Activated CD4-positive, alpha-beta T cell treated with anti-CD3 and anti-CD28 coated beads, Interleukin-2, amount 50 U/mL, for 16 hours (primary cell): ENCODE measurements at regions not wholly inside any gene's neighbourhood (a gene's known extent, or its start where the extent isn't known, plus 50 kb on each side); places are given as distances from the start of the nearest gene placed in this dataset.
"Not testable (repeated sequence)": the region's sequence is repeated elsewhere in the genome, so short reads cannot be mapped to it uniquely, and the experiment has no call there.

ENCODE experiments used
- DNase-seq: peaks from one replicate; pipeline ENCODE4 v3.0.0-alpha.2; 2020

DNA sequence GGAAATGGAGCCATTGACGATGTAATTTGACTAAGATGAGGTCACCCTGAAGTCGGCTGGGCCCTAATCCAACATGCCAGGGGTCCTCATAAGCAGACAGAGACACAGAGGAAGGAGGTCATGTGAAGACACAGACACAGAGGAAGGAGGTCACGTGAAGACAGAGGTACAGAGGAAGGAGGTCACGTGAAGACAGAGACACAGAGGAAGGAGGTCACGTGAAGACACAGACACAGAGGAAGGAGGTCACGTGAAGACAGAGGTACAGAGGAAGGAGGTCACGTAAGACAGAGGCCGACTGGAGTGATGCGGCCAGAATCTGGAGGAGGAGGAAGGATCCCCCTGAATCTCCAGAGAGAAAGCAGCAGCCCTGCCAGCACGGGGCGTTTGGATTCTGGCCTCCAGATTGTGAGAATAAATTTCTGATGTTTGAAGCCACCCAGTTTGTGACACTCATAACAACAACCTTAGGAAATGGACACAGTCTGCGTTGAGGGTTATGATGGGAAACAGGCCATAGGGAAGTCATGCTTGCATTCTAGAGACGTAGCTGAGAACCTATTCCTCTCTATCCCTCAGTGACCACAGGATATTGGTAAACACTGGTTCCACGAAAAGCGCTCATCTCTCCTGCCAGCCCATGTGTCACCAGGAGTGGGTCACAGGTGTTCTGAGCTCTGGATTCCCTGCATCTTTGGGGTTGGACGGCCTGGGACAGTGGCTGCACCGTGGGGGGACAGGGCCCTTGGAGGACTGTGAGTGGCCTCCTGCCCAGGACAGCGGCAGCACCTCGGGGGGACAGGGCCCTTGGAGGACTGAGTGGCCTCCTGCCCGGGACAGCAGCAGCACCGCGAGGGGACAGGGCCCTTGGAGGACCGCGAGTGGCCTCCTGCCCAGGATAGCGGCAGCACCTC is 108.5 kb downstream of the SOX1 start:
- no peak for DNase-seq

DNA sequence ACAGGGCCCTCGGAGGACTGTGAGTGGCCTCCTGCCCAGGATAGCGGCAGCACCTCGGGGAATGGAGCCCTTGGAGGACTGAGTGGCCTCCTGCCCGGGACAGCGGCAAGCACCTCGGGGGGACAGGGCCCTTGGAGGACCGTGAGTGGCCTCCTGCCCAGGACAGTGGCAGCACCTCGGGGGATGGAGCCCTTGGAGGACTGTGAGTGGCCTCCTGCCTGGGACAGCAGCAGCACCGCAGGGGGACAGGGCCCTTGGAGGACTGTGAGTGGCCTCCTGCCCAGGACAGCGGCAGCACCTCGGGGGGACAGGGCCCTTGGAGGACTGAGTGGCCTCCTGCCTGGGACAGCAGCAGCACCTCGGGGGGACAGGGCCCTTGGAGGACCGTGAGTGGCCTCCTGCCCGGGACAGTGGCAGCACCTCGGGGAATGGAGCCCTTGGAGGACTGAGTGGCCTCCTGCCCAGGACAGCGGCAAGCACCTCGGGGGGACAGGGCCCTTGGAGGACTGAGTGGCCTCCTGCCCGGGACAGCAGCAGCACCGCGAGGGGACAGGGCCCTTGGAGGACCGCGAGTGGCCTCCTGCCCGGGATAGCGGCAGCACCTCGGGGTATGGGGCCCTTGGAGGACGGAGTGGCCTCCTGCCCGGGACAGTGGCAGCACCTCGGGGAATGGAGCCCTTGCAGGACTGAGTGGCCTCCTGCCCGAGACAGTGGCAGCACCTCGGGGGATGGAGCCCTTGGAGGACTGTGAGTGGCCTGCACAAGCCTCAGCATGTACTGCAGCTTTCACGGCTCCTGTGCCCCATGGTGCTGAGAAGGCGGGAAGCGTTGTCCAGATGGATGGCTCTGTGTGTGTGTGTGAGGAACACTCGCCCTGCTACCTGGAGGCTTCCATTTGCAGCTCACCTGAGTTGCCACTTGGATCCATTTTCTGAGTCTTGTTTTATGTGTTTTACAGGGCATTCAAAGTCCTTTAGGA is 109.5 kb downstream of the SOX1 start:
- DNase-seq = not testable (repeated sequence)

DNA sequence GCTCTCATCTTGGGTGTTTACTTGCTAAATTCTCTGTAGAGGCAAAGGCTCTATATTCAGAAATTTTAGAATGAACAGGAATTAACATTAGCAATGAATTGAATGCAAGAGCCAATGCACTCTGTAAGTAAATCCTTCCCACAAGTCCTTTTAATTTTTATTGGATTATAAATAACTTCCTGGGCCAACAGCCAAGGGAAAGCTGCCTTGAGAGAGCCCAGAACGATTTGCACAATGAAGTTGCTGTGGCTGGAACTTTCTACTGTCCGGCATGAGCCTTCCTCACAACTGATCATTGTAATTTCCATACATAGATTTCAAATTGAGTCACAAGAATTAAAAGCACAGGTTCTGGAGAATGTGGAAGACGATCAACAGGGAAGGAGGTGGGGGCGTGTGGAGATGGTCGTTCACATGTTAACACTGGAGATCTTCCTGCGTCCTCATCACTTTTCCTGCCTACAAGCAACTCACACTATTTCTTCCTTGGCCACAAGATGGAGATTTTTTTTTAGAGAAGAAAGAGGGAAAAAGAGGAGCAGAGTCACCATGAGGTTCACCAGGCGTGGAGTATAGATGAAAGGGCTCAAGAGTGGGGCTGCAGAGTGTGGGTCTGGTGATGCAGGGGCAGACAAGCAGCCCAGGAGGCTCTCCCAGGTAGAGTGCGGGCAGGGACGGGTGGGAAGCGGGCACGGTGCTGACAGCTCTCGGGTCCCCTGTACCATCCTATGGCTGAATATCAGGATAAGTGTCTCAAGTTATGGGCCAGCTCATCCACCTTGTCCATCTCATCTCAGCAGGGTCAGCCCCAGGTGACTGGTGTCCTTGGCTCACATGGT is 110.7 kb downstream of the SOX1 start:
- no peak for DNase-seq

DNA sequence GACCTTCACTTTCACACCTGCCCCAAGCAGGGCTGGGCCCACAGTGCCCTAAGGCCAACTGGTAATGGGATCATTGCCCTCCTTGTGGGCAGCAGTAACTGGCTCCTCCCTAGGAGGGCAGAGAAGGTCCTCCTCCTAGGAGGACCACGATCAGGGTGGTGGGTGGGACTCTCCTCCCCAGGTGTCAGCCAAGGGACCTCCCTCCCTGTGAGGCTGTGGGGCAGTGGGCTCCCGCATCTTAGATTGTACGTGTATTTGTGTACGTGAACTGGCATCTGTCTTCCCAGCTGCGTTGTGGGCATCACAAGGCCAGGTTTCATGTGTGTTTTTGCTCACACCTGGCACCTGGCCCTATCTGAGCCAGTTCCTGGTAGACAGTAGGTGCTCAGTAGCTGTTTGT is 111.8 kb downstream of the SOX1 start:
- no peak for DNase-seq

DNA sequence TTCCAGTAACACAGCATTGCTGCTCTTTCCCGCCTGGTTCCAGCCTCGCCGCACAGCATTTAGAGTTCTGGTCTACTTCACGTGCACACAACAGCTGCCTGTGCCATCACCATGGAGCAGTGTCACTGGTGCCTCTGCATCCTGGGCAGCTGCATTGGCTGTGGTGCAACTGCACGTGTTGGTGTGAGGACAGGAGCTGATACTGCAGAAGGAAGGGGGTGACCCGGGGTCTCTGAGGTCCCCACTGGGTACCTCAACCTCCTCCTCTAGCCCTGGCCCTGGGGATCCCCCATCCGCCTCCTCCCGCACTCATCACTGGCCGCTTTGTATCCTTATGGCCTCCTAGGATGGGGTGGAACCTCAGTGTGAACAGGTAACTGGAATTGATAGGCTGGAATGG is 112.5 kb downstream of the SOX1 start:
- no peak for DNase-seq

DNA sequence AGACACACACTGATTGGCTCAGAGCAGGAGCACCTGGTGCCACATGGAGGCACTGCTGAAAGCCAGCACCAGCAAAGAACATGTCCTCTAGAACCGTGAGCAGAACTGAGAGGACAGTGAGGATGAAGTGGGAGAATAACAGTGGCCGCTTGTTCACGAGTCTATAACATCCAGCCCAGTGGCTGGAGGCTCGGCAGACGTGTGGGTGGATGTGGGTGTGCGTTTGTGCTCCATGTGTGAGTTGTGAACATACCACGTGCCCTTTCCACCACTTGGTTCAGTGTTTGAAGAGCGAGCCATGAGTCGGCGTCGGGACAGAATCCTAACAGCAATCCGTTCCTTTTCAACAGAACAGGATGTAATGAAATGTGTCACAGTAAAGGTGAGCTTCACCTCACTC is 113.0 kb downstream of the SOX1 start:
- DNase-seq = no peak

DNA sequence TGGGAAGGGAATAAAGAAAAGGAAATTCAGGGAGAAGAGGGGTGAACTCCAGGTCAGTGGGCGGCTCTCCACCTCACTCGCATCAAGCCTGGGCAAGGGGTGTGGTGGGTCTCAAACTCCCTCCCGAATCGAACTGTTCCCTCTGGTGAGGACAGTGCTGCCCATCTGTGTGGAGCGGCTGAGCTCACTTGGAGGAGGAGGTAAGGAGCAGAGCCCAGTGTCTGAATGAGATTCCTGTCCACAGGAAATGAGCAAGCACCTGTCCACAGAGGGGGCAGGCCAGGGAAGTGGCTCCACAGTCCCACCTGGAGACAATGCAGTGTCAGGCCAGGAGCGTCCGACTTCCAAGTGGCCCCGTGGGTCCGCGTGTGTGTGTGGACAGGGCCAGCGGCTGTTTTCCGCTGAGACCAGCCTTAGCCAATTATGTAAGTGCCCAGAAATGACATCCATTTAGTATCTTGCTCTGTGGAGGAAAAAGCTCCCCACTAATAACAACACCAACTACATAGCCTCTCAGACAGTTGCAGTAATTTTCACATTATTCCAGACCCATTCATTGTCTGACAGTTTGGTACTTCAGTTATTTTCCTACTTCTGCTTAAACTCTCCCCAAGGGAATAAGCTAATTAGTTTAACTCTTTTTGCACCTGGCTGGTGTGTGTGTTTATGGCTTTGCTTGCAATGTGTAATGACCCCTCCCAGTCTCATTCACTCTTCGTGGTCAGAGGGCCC is 114.6 kb downstream of the SOX1 start:
- no peak for DNase-seq

DNA sequence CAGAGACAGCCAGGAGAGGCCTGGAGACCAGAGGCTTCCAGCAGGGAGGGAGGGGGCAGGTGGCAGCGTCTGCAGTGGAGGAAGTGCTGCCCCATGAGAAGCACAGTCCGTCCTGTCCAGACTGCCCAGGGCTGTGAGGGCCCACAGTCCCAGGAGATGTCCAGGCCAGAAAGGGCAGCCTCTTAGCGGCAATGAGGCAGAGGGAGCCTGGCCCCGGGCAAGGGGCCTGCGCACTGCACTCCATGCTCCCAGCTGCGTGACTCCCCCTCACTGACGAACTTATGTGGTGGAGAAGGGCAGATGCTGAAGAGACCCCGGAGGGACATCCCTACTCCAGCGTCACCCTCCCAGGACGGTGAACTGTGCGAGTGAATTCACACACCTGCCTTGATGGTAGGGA is 115.3 kb downstream of the SOX1 start:
- no peak for DNase-seq

DNA sequence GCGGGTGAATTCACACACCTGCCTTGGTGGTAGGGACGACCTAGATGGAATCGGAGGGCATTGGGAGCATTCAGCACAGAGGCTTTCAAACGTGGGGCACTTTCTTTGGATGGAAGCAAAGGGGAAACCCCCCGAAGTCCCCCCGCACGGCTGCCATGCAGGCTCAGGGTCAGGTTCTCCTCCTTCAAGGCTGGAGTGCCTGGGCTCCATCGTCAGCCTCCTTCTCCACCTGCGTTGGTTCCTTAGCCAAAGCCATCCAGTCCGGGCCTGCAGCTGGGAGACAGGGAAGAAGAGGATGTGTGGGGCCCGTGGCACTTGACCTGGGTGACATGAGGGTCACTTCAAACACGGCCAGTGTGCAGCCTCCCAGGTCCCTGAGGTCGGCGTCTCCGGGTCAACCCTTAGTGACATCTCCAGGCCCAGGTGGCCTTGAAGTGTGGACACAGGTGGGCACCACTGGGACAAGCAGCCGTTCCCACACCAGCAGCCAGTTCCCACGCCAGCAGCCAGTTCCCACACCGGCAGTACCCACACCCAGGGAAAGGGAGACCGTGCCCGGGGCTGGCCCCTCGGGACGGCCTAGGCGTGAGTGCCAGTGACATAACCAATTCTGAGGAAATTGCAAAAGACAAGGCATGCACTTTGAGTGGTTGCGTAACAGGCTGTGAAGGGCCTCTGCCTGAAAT is 116.0 kb downstream of the SOX1 start:
- no peak for DNase-seq

DNA sequence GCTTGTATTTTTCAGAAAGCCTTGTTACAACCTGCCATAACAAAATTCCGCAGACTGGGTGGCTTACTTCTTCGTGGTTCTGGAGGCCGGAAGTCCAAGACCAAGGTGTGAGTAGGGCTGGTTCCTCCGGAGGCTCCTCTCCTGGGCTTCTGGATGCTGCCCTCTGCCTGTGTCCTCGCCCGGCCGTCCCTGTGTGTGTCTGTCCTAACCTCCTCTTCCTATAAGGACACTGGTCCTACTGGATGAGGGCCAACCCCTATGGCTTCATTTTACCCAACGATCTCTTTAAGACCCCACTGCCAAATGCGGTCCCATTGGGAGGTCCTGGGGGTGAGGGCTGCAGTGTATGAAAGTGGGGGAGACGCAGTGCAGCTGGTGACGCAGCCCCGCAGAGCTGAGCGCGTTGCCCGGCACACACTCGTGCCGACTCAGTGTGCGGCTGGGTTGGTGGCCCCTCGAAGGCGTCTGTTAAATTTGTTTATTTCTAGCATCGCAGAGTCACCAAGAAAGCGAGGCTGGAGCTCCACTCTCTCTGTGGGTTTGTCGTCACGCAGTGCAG is 116.7 kb downstream of the SOX1 start:
- no peak for DNase-seq

DNA sequence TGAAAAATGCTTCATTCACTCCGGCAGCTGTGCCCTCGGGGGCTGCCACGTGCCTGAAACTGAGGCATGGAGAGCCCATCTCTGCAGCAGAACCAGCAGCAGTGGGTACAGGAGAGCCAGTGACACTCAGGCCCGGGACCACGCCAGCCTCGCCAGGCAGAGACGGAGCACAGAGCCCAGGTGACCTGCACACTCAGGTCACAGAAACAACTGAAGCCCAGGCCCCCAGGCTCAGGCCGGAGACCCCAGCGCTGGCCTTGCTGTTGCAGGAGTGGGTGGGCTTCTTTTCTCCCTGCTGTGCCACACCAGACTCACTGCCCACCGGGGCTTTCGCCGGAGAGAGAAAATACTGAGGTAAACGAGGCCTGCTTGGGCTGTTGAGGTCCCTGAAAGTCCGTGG is 117.3 kb downstream of the SOX1 start:
- DNase-seq = no peak

DNA sequence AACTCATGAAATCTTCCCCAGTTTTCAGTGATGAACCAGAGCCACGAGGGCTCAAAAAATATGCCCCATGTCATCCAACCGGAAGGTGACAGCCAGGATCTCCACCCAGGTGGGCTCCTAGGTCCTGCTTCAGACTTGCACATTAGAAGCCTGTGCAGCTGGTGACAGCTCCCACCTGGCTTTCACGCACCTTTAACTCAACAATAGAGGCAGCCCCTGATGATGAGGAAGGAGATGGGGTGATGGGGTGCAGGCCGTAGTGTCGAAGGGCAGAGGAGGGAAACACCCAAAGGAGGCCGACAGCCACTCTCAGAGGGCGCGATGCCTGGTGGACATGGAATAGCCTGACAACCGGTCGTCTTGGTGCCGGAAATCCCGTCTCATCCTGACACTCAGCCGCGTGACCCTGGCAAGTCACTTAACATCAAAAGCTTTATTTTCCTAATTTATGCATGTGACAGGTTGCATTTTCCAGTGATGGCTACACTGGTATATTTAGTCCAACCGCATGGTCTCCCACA is 118.0 kb downstream of the SOX1 start:
- DNase-seq = no peak

DNA sequence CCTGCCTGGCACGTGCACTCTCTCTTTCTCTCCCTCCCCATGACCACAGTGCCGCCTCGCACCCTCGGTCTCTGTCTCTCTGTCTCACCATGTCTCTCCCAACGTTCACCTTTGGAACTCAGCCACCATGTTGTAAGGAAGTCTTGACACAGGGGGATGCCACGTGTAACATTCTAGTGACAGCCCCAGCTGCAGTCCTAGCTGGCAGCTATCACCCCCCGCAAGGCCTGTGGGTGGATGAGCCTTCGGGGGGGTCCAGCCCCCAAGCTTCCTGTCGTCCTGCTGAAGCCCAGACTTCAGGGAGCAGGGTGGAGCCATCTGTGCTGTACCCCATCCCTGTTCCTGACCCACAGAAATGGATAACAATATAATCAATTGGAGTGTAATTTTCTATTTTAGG is 118.5 kb downstream of the SOX1 start:
- DNase-seq = no peak

DNA sequence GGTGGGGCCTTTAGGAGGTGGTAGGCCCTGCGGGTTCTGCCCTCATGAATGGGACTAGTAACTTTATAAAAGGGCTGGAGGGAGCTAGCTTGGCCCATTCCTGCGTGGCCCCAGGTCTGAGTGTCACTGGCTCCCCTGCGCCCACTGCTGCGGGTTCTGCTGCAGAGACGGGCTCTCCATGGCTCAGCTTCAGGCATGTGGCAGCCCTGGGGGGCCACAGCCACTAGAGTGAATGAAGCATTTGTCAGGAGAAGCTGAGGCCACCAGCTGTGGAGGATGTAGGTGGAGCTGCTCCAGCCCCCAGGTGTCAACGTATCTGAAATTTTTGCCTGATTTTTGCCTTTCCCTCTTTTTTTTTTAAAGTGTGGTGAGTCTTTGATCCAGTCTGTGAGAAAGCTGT is 119.1 kb downstream of the SOX1 start:
- DNase-seq = no peak

DNA sequence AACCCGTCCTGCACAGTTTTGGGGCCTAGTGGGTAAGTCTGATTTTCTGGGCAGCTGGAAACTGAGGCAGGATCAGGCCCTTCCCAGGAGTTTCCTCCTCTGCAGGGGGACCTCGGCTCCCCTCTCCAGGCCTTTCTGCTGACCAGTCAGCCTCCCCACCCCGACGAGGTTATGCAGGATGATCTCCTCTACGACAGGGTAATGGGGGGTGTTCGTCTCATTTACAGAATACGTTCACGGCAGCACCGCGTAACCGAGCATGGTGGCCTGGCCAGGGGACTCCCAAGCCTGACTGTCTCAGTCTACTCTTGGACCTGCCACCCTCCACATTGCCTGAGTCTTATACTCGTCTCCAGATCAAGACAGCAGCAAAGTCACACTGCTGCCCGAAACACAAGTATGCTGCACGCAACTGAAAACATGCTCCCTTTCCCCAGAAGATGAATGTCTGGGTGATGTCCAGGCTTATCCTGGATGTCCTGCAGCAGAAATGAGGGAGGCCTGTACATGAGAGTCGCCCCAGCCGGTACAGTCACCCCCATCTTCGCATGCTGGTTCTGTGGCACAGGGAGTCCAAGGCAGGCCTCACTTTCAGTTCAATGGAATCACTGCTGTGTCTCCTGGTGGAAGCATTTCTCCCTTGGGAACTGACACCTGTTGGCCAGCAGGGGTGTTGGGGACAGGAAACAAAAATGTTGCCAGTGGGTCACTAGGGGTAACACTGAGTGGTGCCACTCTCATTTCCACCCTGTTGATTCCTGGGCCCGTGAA is 120.8 kb downstream of the SOX1 start:
- DNase-seq = no peak

DNA sequence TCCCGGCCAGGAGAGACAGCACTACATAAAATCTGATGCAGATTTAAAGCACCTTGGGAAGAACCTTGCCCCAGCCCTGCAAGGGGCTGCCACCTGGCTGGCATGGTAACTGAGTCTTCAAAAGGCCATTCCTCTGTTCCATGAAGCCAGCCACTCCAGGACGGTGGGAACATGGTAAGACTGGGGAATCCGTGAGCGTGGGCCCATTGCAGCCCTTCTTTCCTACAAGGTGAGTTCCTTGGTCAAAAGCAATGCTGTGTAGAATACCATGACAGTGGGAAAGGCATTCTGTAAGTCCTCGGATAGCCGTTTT is 121.3 kb downstream of the SOX1 start:
- DNase-seq = no peak

DNA sequence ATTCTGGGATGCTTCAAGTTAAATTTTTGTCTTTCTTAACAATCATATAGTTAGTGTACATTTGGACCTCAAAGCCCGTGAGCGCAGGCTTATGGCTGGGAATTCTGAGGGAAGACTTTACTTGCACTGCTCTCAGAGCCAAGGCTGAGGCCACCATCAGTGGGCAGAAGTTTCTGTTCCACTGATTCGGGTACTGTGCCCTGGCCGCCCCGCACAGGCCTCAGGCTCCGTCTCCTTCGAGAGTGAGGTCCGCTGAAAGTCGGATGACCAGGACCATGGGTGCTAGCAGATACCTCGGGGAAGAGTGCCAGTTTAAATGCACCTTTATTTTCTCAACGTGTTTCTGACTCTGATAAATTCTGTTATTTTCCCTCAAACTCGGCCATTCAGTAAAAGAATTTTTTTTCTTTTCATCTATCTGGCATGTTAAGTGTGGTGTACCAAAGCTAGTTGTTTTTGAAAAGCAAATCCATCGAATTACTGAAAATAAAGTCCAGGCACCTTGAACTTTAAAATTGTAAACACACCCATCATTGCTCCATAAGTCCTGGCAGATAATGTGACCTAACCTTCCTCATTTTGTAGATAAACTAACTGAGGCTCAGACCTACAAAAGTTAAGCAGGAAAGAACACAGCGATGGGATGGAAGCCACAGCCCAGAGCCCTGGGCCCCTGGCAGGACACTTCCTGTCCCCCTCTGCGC is 126.7 kb downstream of the SOX1 start:
- DNase-seq = no peak

DNA sequence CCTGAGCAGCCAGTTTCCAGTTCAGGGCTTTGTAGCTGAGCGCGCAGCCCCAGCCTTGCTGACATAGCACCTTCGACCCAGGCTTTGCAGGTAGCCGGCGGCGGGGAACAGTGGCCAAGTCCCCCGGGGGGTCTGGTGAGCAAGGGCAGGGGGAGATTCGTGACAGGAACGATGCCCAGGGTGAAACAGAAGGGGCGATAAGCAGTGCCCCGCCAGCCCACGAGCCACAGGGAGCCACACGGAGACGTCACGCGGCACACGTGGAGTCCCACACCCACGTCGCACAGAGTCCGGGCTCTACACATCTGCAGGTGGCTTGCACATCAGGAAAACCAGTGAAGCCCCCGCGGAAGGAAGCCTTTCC is 127.2 kb downstream of the SOX1 start:
- DNase-seq = no peak

DNA sequence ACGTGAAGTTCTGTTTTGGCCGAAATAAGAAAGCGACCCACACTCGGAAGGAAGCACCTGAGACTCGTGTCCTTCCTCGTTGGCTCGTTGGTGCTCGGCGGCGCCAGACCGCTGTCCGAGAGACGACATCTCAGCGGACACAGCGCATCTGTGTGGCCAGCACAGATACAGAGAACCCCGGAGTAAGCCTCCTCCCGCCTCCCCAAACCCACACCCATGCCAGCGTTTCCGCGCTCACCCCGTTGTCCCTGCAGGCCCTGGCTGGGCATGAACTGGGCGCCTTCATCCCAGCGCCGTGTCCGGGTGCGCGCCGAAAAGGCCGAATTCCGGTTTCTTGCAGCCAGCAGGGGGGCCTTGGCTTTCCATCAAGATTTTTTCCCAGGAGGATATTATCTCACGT is 127.6 kb downstream of the SOX1 start:
- no peak for DNase-seq
